H9 (cell line): ENCODE measurements at regions not wholly inside any gene's neighbourhood (a gene's known extent, or its start where the extent isn't known, plus 50 kb on each side); places are given as distances from the start of the nearest gene placed in this dataset.
A peak's percentile ranks its signal among the peaks of the same experiment; 100 is the strongest.
"Not testable (repeated sequence)": the region's sequence is repeated elsewhere in the genome, so short reads cannot be mapped to it uniquely, and the experiment has no call there.

Experiments used
- DNase-seq: peaks from one replicate; pipeline ENCODE4 v3.0.0-alpha.2; 2017
- H2AFZ ChIP-seq: one replicate; pipeline ENCODE4 v1.6.1; 2013; ENCODE audit warnings: mild to moderate bottlenecking, low read length, control low read depth, moderate library complexity
- H2AK5ac ChIP-seq: 2 replicates; pipeline ENCODE4 v1.6.1; 2013; ENCODE audit warnings: low read length, control low read depth, mixed read lengths; ENCODE audit not compliant: insufficient read length
- H2BK120ac ChIP-seq: one replicate; pipeline ENCODE4 v1.6.1; 2013; ENCODE audit warnings: low read depth, mild to moderate bottlenecking, low read length, control low read depth, inconsistent platforms; ENCODE audit not compliant: poor library complexity, severe bottlenecking
- H2BK12ac ChIP-seq: 2 replicates; pipeline ENCODE4 v1.6.1; 2013; ENCODE audit warnings: low read length, control low read depth, mixed read lengths, low read depth; ENCODE audit not compliant: insufficient read length
- H2BK15ac ChIP-seq: 2 replicates; pipeline ENCODE4 v1.6.1; 2013; ENCODE audit warnings: low read depth, low read length, control low read depth
- H2BK20ac ChIP-seq: one replicate; pipeline ENCODE4 v1.6.1; 2013; ENCODE audit warnings: low read depth, mild to moderate bottlenecking, low read length, control low read depth, inconsistent platforms; ENCODE audit not compliant: poor library complexity, severe bottlenecking
- H2BK5ac ChIP-seq: 2 replicates; pipeline ENCODE4 v1.6.1; 2013; ENCODE audit warnings: low read length, control low read depth, mixed read lengths; ENCODE audit not compliant: insufficient read length
- H3K14ac ChIP-seq: 2 replicates; pipeline ENCODE4 v1.6.1; 2013; ENCODE audit warnings: low read length, control low read depth; ENCODE audit not compliant: insufficient read depth
- H3K18ac ChIP-seq: 2 replicates; pipeline ENCODE4 v1.6.1; 2013; ENCODE audit warnings: low read depth, mild to moderate bottlenecking, mixed read lengths, low read length, control low read depth; ENCODE audit not compliant: insufficient read length
- H3K23ac ChIP-seq: 2 replicates; pipeline ENCODE4 v1.6.1; 2013; ENCODE audit warnings: low read length, control low read depth, mixed read lengths, low read depth; ENCODE audit not compliant: insufficient read length
- H3K23me2 ChIP-seq: 2 replicates; pipeline ENCODE4 v1.6.1; 2013; ENCODE audit warnings: low read depth, mild to moderate bottlenecking, mixed read lengths, low read length, control low read depth; ENCODE audit not compliant: insufficient read length, poor library complexity, severe bottlenecking
- H3K27ac ChIP-seq: 2 replicates; pipeline ENCODE4 v1.5.1; 2013; ENCODE audit warnings: low read length, control low read depth, mixed read lengths, low read depth; ENCODE audit not compliant: insufficient read length
- H3K27me3 ChIP-seq: 2 replicates; pipeline ENCODE4 v1.6.1; 2013; ENCODE audit warnings: low read length, control low read depth, inconsistent platforms; ENCODE audit not compliant: insufficient read depth
- H3K4ac ChIP-seq: 2 replicates; pipeline ENCODE4 v1.6.1; 2013; ENCODE audit warnings: low read depth, mild to moderate bottlenecking, control low read depth, inconsistent platforms, low read length, moderate library complexity
- H3K4me1 ChIP-seq: 2 replicates; pipeline ENCODE4 v1.6.1; 2013; ENCODE audit warnings: low read length, control low read depth, inconsistent platforms; ENCODE audit not compliant: insufficient read depth
- H3K4me2 ChIP-seq: 2 replicates; pipeline ENCODE4 v1.6.1; 2013; ENCODE audit warnings: low read length, control low read depth, mixed read lengths; ENCODE audit not compliant: insufficient read length, insufficient read depth
- H3K56ac ChIP-seq: 2 replicates; pipeline ENCODE4 v1.6.1; 2013; ENCODE audit warnings: low read depth, mild to moderate bottlenecking, mixed read lengths, low read length, control low read depth; ENCODE audit not compliant: insufficient read length
- H3K79me1 ChIP-seq: 2 replicates; pipeline ENCODE4 v1.6.1; 2013; ENCODE audit warnings: low read depth, mild to moderate bottlenecking, moderate library complexity, low read length, control low read depth, inconsistent platforms; ENCODE audit not compliant: insufficient read depth, poor library complexity, severe bottlenecking
- H3K79me2 ChIP-seq: 2 replicates; pipeline ENCODE4 v1.6.1; 2013; ENCODE audit warnings: low read length, control low read depth, inconsistent platforms; ENCODE audit not compliant: insufficient read depth
- H3K9ac ChIP-seq: 2 replicates; pipeline ENCODE4 v1.6.1; 2013; ENCODE audit warnings: low read length, control low read depth, mixed read lengths; ENCODE audit not compliant: insufficient read length; ENCODE audit errors: extremely low read depth
- H3K9me3 ChIP-seq: one replicate; pipeline ENCODE4 v1.6.1; 2013; ENCODE audit warnings: low read depth, low read length, inconsistent platforms; ENCODE audit not compliant: control insufficient read depth
- H3T11ph ChIP-seq: one replicate; pipeline ENCODE4 v1.6.1; 2013; ENCODE audit warnings: mild to moderate bottlenecking, low read length, control low read depth, inconsistent platforms
- H4K20me1 ChIP-seq: one replicate; pipeline ENCODE4 v1.6.1; 2013; ENCODE audit not compliant: control insufficient read depth, insufficient read length, insufficient read depth
- H4K5ac ChIP-seq: 2 replicates; pipeline ENCODE4 v1.6.1; 2013; ENCODE audit warnings: low read depth, mild to moderate bottlenecking, mixed read lengths, low read length, control low read depth; ENCODE audit not compliant: insufficient read length
- H4K8ac ChIP-seq: replicated peaks from 2 replicates; pipeline ENCODE4 v1.6.1; 2013; ENCODE audit warnings: low read length, control low read depth, mixed read lengths, low read depth; ENCODE audit not compliant: insufficient read length
- H4K91ac ChIP-seq: 2 replicates; pipeline ENCODE4 v1.6.1; 2013; ENCODE audit warnings: low read depth, mild to moderate bottlenecking, moderate library complexity, mixed read lengths, low read length, control low read depth; ENCODE audit not compliant: insufficient read length
- H3K27ac Mint-ChIP-seq, 3 experiments: 2 replicates in 2 of 3; 3 replicates in 1 of 3; pipeline ENCODE4 v1.8.0; 2020 to 2021; ENCODE audit warnings: mixed read lengths in 3 of 3, mild to moderate bottlenecking in 1 of 3, moderate library complexity in 1 of 3
- H3K27me3 Mint-ChIP-seq: 2 replicates; pipeline ENCODE4 v1.8.0; 2021; ENCODE audit warnings: low read depth, mild to moderate bottlenecking, moderate library complexity, mixed read lengths
- H3K36me3 Mint-ChIP-seq, 3 experiments: 2 replicates in 2 of 3; 3 replicates in 1 of 3; pipeline ENCODE4 v1.8.0; 2020 to 2021; ENCODE audit warnings: low read depth in 3 of 3, mixed read lengths in 3 of 3; ENCODE audit not compliant: insufficient read depth in 1 of 3
- H3K4me1 Mint-ChIP-seq, 2 experiments: 2 replicates each; pipeline ENCODE4 v1.8.0; 2020; ENCODE audit warnings: mixed read lengths in 2 of 2
- H3K4me3 Mint-ChIP-seq, 2 experiments: 2 replicates in 1 of 2; 3 replicates in 1 of 2; pipeline ENCODE4 v1.8.0; 2020 to 2021; ENCODE audit warnings: mild to moderate bottlenecking in 2 of 2, mixed read lengths in 2 of 2, moderate library complexity in 1 of 2
- H3K9me3 Mint-ChIP-seq, 2 experiments: 2 replicates in 1 of 2; 3 replicates in 1 of 2; pipeline ENCODE4 v1.8.0; 2020; ENCODE audit warnings: mild to moderate bottlenecking in 2 of 2, mixed read lengths in 2 of 2, moderate library complexity in 1 of 2
- CTCF ChIP-seq: fragments of 200-600 bp; sonication (generic); conservative IDR thresholded peaks from 3 replicates; pipeline ENCODE4 v1.8.0; 2021; ENCODE audit warnings: antibody characterized with exemption, mild to moderate bottlenecking
- WGBS: extraction: QIAGEN DNeasy Blood & Tissue Kit; methylation state at CpG from one replicate; pipeline ENCODE4 v1.1.7; 2013; ENCODE audit warnings: missing lambda C conversion rate, low lambda C conversion rate, mixed read lengths; ENCODE audit not compliant: insufficient read length; ENCODE audit errors: extremely low coverage; 5-methylcytosine and 5-hydroxymethylcytosine counted together

DNA sequence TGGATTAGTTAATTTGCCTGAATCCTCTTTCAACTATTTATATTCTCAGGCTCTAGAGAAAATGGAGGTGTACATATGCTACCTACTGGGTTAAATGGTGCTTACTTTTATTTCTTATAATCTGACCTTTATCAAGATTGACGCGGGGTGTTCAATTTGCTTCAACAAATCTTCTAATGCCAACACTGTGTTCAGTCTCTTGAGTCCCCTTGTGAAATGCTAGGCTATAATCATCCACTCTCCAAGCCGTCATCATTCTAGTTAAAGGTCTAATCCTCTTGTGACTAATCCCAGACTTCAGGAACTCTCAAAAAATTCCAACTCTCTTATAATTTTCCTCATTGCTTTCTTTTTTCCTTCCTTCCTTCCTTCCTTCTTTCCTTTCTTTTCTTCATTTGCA, 1396.2 kb downstream of the CDH8 start:
- no peaks in the 10 kb centered on the region for H3K9me3 Mint-ChIP-seq

GRCh38 chr16:60636636-60637035, 1399.6 kb downstream of the CDH8 start:
- DNase-seq, H3K14ac ChIP-seq, H4K91ac ChIP-seq, H3K4ac ChIP-seq, H3K9ac ChIP-seq, H2BK120ac ChIP-seq, H3K79me1 ChIP-seq, H3K9me3 ChIP-seq, H3K27ac ChIP-seq, H2BK15ac ChIP-seq, H3K4me3 Mint-ChIP-seq, H4K8ac ChIP-seq, H4K5ac ChIP-seq, H2AK5ac ChIP-seq, H3T11ph ChIP-seq, H3K18ac ChIP-seq, H3K4me2 ChIP-seq, H3K27me3 Mint-ChIP-seq, H3K4me1 ChIP-seq, H2AFZ ChIP-seq, H3K23ac ChIP-seq, H4K20me1 ChIP-seq, H3K27me3 ChIP-seq, H2BK5ac ChIP-seq, H3K79me2 ChIP-seq, H3K56ac ChIP-seq, H2BK12ac ChIP-seq, H3K23me2 ChIP-seq, H2BK20ac ChIP-seq: not testable (repeated sequence)
- no CpG with 5 or more reads among the region's 5 CpGs for WGBS
- H3K4me1 Mint-ChIP-seq: peaks cover 16 to 18% of the 10 kb centered on the region in 2 experiments
- H3K36me3 Mint-ChIP-seq: peaks cover 3 to 12% (median 9%) of the 10 kb centered on the region in 3 experiments; a peak in 5 of 7 replicates
- H3K9me3 Mint-ChIP-seq: peaks cover 10 to 15% of the 10 kb centered on the region in 2 experiments
- peak overlapping the region in 2 of 3 experiments; percentile 58 to 85; a peak in 4 of 7 replicates for H3K27ac Mint-ChIP-seq

More for the DNA sequence above, 1396.2 kb downstream of the CDH8 start:
- Histone ChIP-seq H2BK20ac (no peak overlapping the region), H3K4me2 (no peak overlapping the region), H3K4me1 (no peaks in the 10 kb centered on the region), H2AFZ (no peak overlapping the region), H2BK120ac (no peak overlapping the region), H3K79me2 (no peaks in the 10 kb centered on the region), H3T11ph (no peak overlapping the region), H3K23ac (no peak overlapping the region), H3K18ac (no peak overlapping the region), H2BK5ac (no peak overlapping the region), H3K4ac (no peak overlapping the region), H4K91ac (no peak overlapping the region), H4K20me1 (no peaks in the 10 kb centered on the region), H4K8ac (no peak overlapping the region), H4K5ac (no peak overlapping the region), H3K56ac (no peak overlapping the region), H2BK12ac (no peak overlapping the region), H3K9me3 (no peaks in the 10 kb centered on the region), H3K27ac (no peak overlapping the region), H3K23me2 (no peaks in the 10 kb centered on the region), H3K79me1 (no peaks in the 10 kb centered on the region), H2BK15ac (no peak overlapping the region), H2AK5ac (no peak overlapping the region), H3K14ac (no peak overlapping the region), H3K27me3 (no peaks in the 10 kb centered on the region), H3K9ac (no peak overlapping the region)
- no peak for TF ChIP-seq CTCF
- no peaks in the 10 kb centered on the region for H3K27me3 Mint-ChIP-seq
- H3K36me3 Mint-ChIP-seq: no peaks in the 10 kb centered on the region; a peak in 1 of 7 replicates
- DNase-seq: no peak
- no peak overlapping the region for H3K4me3 Mint-ChIP-seq
- no CpG with 5 or more reads among the region's 3 CpGs for WGBS
- H3K27ac Mint-ChIP-seq: no peak overlapping the region
- peaks cover 21 to 25% of the 10 kb centered on the region in 2 experiments for H3K4me1 Mint-ChIP-seq
